HEK293 (cell line): ENCODE measurements at regions not wholly inside any gene's neighbourhood (a gene's known extent, or its start where the extent isn't known, plus 50 kb on each side); places are given as distances from the start of the nearest gene placed in this dataset.

Source experiments
- CTCF ChIP-seq: fragments of 450-650 bp; formaldehyde crosslinking; IDR thresholded peaks from 2 replicates; pipeline ENCODE4 v1.5.1; 2016; ENCODE audit warnings: missing biosample characterization, missing genetic modification characterization
- ZIC2 ChIP-seq: fragments of 450-650 bp; formaldehyde crosslinking; IDR thresholded peaks from 2 replicates; pipeline ENCODE4 v1.5.1; 2016; ENCODE audit warnings: missing biosample characterization, missing genetic modification characterization
- ZNF10 ChIP-seq: fragments of 450-650 bp; formaldehyde crosslinking; IDR thresholded peaks from 2 replicates; pipeline ENCODE4 v1.5.1; 2017; ENCODE audit warnings: missing biosample characterization, missing genetic modification characterization
- ZNF239 ChIP-seq: fragments of 450-650 bp; formaldehyde crosslinking; IDR thresholded peaks from 2 replicates; pipeline ENCODE4 v1.5.1; 2016; ENCODE audit warnings: missing biosample characterization, missing genetic modification characterization
- ZNF664 ChIP-seq: fragments of 450-650 bp; formaldehyde crosslinking; IDR thresholded peaks from 2 replicates; pipeline ENCODE4 v1.5.1; 2016; ENCODE audit warnings: missing biosample characterization, missing genetic modification characterization
- ZNF677 ChIP-seq: fragments of 450-650 bp; IDR thresholded peaks from 2 replicates; pipeline ENCODE4 v1.5.0; 2018; ENCODE audit warnings: missing biosample characterization, mild to moderate bottlenecking, missing genetic modification characterization, moderate library complexity

- no peak for TF ChIP-seq ZNF10 (tag by site-specific recombination)
- TF ChIP-seq ZNF677 = no peak
- no peak for TF ChIP-seq CTCF (tag by site-specific recombination)
- TF ChIP-seq ZIC2 (tag by site-specific recombination) = no peak
- no peak for TF ChIP-seq ZNF664 (tag by site-specific recombination)
- no peak for TF ChIP-seq ZNF239 (tag by site-specific recombination)
These were observed 314.8 kb upstream of the CADM1 start for GRCh38 chr11:115819014-115819413.
